SH-SY5Y (cell line): ENCODE measurements at regions not wholly inside any gene's neighbourhood (a gene's known extent, or its start where the extent isn't known, plus 50 kb on each side); places are given as distances from the start of the nearest gene placed in this dataset.

ENCODE experiments used
- GATA2 ChIP-seq: IDR thresholded peaks from 2 replicates; pipeline ENCODE4 v1.6.1; 2011; ENCODE audit warnings: mild to moderate bottlenecking, low read depth, low read length
- GATA3 ChIP-seq: IDR thresholded peaks from 2 replicates; pipeline ENCODE4 v1.6.1; 2011; ENCODE audit warnings: low read depth, mild to moderate bottlenecking, low read length, moderate library complexity

DNA sequence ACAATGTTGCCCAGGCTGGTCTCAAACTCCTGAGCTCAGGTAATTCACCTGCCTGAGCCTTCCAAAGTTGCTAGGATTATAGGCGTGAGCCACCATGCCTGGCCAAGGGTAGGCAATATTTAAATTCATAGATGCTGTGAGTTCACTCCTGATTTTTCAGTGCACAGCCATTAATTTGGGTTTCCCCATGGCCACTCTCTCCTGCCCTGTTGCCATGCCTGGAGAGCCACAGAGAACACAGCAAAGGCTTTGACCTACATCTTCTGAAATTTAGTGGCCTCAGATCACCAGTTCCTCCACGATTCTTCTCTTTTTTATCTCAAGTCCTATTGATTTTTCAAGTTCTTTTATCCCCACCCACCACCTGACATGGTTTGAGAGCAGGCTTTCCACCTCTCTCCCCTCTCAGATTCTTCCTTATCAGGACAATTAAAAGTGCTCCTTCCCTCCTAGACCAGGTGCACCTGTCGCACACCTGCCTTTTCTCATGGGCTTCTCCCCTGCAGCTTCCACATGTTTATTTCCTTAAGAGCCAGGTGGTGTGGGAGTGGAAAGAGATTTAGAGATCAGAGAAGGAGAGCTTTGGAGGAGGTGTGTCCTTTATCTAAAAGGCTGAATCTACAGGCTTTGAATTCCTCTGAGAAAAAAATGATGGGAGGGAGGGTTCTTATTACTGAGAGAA lies 123.8 kb downstream of the ADRA2A start:
- TF ChIP-seq GATA2 (no peak), GATA3 (no peak)
